Smooth muscle cell (in vitro differentiated cells): ENCODE measurements at regions not wholly inside any gene's neighbourhood (a gene's known extent, or its start where the extent isn't known, plus 50 kb on each side); places are given as distances from the start of the nearest gene placed in this dataset.
A peak's percentile ranks its signal among the peaks of the same experiment; 100 is the strongest.

Source experiments
- DNase-seq: peaks from one replicate; lab custom pipeline; 2025; ENCODE audit not compliant: unreplicated experiment; lab: John Stamatoyannopoulos, UW
- H2AFZ ChIP-seq: fragments of 200-600 bp; sonication (generic); 2 replicates; pipeline ENCODE4 v1.6.0; 2016; ENCODE audit warnings: antibody characterized with exemption, low read depth, mild to moderate bottlenecking
- H3F3A ChIP-seq: fragments of 200-600 bp; sonication (generic); 2 replicates; pipeline ENCODE4 v1.6.0; 2017; ENCODE audit warnings: antibody characterized with exemption, low read depth
- H3K27ac ChIP-seq: fragments of 200-600 bp; sonication (generic); 2 replicates; pipeline ENCODE4 v1.5.1; 2016; ENCODE audit warnings: low read depth, mild to moderate bottlenecking
- H3K27me3 ChIP-seq: fragments of 200-600 bp; sonication (generic); 2 replicates; pipeline ENCODE4 v1.6.1; 2016; ENCODE audit warnings: low read depth, mild to moderate bottlenecking
- H3K36me3 ChIP-seq: fragments of 200-600 bp; sonication (generic); 2 replicates; pipeline ENCODE4 v1.5.1; 2016; ENCODE audit warnings: low read depth
- H3K4me1 ChIP-seq: fragments of 200-600 bp; sonication (generic); 2 replicates; pipeline ENCODE4 v1.5.1; 2016; ENCODE audit warnings: low read depth
- H3K4me2 ChIP-seq: fragments of 200-600 bp; sonication (generic); 2 replicates; pipeline ENCODE4 v1.6.0; 2016; ENCODE audit warnings: mild to moderate bottlenecking
- H3K4me3 ChIP-seq: fragments of 200-600 bp; sonication (generic); 2 replicates; pipeline ENCODE4 v1.5.1; 2016; ENCODE audit warnings: mild to moderate bottlenecking
- H3K79me2 ChIP-seq: fragments of 200-600 bp; sonication (generic); 2 replicates; pipeline ENCODE4 v1.6.0; 2016; ENCODE audit warnings: low read depth, mild to moderate bottlenecking
- H3K9ac ChIP-seq: fragments of 200-600 bp; sonication (generic); 2 replicates; pipeline ENCODE4 v1.6.0; 2016; ENCODE audit warnings: low read depth
- H3K9me3 ChIP-seq: fragments of 200-600 bp; sonication (generic); replicated peaks from 2 replicates; pipeline ENCODE4 v1.5.1; 2016; ENCODE audit warnings: low read depth
- H4K20me1 ChIP-seq: fragments of 200-600 bp; sonication (generic); 2 replicates; pipeline ENCODE4 v1.6.0; 2016; ENCODE audit warnings: low read depth
- WGBS: methylation state at CpG from one replicate; pipeline ENCODE4 v1.1.7; 2016; ENCODE audit warnings: low lambda C conversion rate; 5-methylcytosine and 5-hydroxymethylcytosine counted together
- TF ChIP-seq, protein P1 (sequence below): fragments of 200-600 bp; sonication (generic); IDR thresholded peaks from 2 replicates; pipeline ENCODE4 v1.5.1; 2017; ENCODE audit warnings: borderline replicate concordance, mild to moderate bottlenecking, antibody characterized with exemption; ENCODE audit not compliant: insufficient read depth, poor library complexity, severe bottlenecking

DNA sequence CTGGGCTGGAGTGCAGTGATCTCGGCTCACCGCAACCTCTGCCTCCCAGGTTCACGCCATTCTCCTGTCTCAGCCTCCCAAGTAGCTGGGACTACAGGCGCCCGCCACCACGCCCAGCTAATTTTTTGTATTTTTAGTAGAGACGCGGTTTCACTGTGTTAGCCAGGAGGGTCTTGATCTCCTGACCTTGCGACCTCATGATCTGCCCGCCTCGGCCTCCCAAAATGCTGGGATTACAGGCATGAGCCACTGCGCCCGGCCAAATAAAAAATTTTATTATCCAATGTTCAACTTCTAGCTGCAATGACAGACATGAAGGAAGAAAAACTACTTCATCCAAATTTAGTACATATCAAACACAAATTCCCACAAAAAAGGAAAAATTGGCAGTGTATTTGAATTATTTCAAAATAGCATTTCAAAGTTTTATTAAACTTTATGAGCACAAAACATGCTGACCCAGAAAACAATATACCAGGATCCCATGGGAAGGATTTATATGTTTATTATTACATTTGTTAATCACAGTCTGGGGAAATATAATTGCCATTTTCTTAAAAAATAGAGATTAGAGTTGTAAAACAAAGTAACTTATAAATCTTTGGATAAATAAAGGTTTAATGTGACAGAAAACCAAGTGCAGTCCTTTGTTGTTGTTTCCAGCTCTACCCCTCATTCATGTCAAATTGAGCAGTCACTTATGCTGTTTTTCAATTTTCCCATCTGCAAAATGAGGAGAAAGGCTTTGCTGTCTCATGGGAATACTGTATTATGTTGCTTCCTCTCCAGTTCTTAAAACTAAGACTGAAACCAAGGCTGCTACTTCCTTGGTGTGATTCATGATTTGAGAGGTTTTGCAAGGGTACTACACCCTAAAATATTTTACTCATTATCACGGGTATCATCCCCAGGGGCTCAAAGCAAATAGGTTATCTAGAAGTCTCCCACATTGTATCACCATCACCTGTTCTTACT lies 155.2 kb upstream of the AVPR1A start:
- Histone ChIP-seq H3K9ac (no peak overlapping the region), H3K27me3 (no peaks in the 10 kb centered on the region), H3K4me1 (no peaks in the 10 kb centered on the region), H4K20me1 (no peaks in the 10 kb centered on the region), H3K27ac (no peak overlapping the region), H2AFZ (no peak overlapping the region), H3K4me2 (no peak overlapping the region), H3K36me3 (no peaks in the 10 kb centered on the region), H3K4me3 (no peak overlapping the region), H3K79me2 (no peaks in the 10 kb centered on the region), H3F3A (peaks cover 4% of the 10 kb centered on the region), H3K9me3 (no peaks in the 10 kb centered on the region)
- 94% methylated on average over 14 of the region's 14 CpGs for WGBS
- DNase-seq: no peak
- TF ChIP-seq, protein P1, sequence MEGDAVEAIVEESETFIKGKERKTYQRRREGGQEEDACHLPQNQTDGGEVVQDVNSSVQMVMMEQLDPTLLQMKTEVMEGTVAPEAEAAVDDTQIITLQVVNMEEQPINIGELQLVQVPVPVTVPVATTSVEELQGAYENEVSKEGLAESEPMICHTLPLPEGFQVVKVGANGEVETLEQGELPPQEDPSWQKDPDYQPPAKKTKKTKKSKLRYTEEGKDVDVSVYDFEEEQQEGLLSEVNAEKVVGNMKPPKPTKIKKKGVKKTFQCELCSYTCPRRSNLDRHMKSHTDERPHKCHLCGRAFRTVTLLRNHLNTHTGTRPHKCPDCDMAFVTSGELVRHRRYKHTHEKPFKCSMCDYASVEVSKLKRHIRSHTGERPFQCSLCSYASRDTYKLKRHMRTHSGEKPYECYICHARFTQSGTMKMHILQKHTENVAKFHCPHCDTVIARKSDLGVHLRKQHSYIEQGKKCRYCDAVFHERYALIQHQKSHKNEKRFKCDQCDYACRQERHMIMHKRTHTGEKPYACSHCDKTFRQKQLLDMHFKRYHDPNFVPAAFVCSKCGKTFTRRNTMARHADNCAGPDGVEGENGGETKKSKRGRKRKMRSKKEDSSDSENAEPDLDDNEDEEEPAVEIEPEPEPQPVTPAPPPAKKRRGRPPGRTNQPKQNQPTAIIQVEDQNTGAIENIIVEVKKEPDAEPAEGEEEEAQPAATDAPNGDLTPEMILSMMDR: no peak

- peak overlapping the region; percentile 44 for H3K27ac ChIP-seq
- H3K4me2 ChIP-seq: peak overlapping the region; percentile 52
- H3K27me3 ChIP-seq: no peaks in the 10 kb centered on the region
- no peaks in the 10 kb centered on the region for H3K9me3 ChIP-seq
- H3F3A ChIP-seq: peaks cover 4% of the 10 kb centered on the region
- no peak overlapping the region for H3K4me3 ChIP-seq
- H3K36me3 ChIP-seq: no peaks in the 10 kb centered on the region
- TF ChIP-seq, protein P1: no peak
- no peaks in the 10 kb centered on the region for H3K79me2 ChIP-seq
- H4K20me1 ChIP-seq: no peaks in the 10 kb centered on the region
- peak overlapping the region; percentile 31 for H2AFZ ChIP-seq
- WGBS: 64% methylated on average over 5 of the region's 5 CpGs
- H3K9ac ChIP-seq: no peak overlapping the region
- H3K4me1 ChIP-seq: no peaks in the 10 kb centered on the region
- DNase-seq: no peak
These were observed 153.9 kb upstream of the AVPR1A start for GRCh38 chr12:63304887-63305316.

GRCh38 chr12:63302941-63303536 lies 152.0 kb upstream of the AVPR1A start:
- Histone ChIP-seq H3K27ac (peak overlapping the region; percentile 29), H3K9me3 (no peaks in the 10 kb centered on the region), H3K9ac (no peak overlapping the region), H3K4me2 (no peak overlapping the region), H4K20me1 (no peaks in the 10 kb centered on the region), H3K4me1 (no peaks in the 10 kb centered on the region), H3K27me3 (no peaks in the 10 kb centered on the region), H3F3A (peaks cover 4% of the 10 kb centered on the region), H3K79me2 (no peaks in the 10 kb centered on the region), H3K36me3 (no peaks in the 10 kb centered on the region), H3K4me3 (no peak overlapping the region), H2AFZ (no peak overlapping the region)
- TF ChIP-seq, protein P1: no peak
- no peak for DNase-seq
- 38% methylated on average over 2 of the region's 2 CpGs for WGBS
